Esophagus squamous epithelium (tissue), 4 donors: ENCODE measurements at regions not wholly inside any gene's neighbourhood (a gene's known extent, or its start where the extent isn't known, plus 50 kb on each side); places are given as distances from the start of the nearest gene placed in this dataset.

ENCODE experiments used
- POLR2A ChIP-seq, 4 donors: fragments of 450-650 bp; IDR thresholded peaks; one replicate each; pipeline ENCODE4 v1.6.1; 2017; ENCODE audit warnings: antibody characterized with exemption in 4 of 4, mild to moderate bottlenecking in 4 of 4, moderate library complexity in 3 of 4
- TF ChIP-seq, protein P1 (sequence below), 6 experiments: fragments of 450-650 bp in 4 of 6; fragments of 200-600 bp in 2 of 6; sonication (generic) in 2 of 6; IDR thresholded peaks; one replicate each; pipeline ENCODE4 v1.5.1; 2016 to 2019; ENCODE audit warnings: antibody characterized with exemption in 6 of 6, mild to moderate bottlenecking in 4 of 6, moderate library complexity in 4 of 6

DNA sequence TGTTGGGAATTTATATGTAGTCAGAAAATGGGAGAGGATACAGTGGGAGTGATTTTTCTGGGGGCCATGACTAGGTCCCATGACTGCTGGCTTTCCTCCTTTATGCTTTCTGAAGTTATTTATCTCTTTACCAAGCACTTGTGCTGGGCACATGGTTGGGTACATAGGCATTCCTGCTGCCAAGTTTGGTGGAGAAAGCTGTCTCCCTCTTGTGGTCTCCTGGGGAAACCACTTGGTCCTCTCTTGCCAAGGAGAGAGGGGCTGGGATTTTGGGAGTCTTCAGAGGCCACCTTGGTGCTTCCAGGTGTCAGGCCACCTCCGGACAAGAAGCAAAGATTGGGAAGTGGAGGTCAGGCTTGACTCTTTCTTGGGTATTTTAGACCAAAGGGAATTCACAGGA, 120.2 kb upstream of the KCNE2 start:
- TF ChIP-seq, protein P1, sequence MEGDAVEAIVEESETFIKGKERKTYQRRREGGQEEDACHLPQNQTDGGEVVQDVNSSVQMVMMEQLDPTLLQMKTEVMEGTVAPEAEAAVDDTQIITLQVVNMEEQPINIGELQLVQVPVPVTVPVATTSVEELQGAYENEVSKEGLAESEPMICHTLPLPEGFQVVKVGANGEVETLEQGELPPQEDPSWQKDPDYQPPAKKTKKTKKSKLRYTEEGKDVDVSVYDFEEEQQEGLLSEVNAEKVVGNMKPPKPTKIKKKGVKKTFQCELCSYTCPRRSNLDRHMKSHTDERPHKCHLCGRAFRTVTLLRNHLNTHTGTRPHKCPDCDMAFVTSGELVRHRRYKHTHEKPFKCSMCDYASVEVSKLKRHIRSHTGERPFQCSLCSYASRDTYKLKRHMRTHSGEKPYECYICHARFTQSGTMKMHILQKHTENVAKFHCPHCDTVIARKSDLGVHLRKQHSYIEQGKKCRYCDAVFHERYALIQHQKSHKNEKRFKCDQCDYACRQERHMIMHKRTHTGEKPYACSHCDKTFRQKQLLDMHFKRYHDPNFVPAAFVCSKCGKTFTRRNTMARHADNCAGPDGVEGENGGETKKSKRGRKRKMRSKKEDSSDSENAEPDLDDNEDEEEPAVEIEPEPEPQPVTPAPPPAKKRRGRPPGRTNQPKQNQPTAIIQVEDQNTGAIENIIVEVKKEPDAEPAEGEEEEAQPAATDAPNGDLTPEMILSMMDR (IDR thresholded peaks at IDR 0.05): peak in 5 of 6 experiments; percentile 26 to 56 (median 29)
- no peak for TF ChIP-seq POLR2A (IDR thresholded peaks at IDR 0.05)
